Liver (tissue), 8 donors: ENCODE measurements at regions not wholly inside any gene's neighbourhood (a gene's known extent, or its start where the extent isn't known, plus 50 kb on each side); places are given as distances from the start of the nearest gene placed in this dataset.

Experiments used
- DNase-seq: peaks from one replicate; pipeline ENCODE4 v3.0.0-alpha.2; 2017; ENCODE audit warnings: low spot score
- H3K27ac ChIP-seq, 2 donors: one replicate each; pipeline ENCODE4 v1.7.0; 2013; ENCODE audit warnings: inconsistent platforms in 2 of 2, low read length in 2 of 2, control low read depth in 1 of 2, low read depth in 1 of 2, mild to moderate bottlenecking in 1 of 2
- H3K27me3 ChIP-seq, 4 donors: one replicate each; pipeline versions ENCODE4 v1.6.1 to v1.7.0; 2013; ENCODE audit warnings: low read length in 3 of 4, inconsistent platforms in 1 of 4, mild to moderate bottlenecking in 1 of 4, moderate library complexity in 1 of 4; ENCODE audit not compliant: control insufficient read depth in 4 of 4, insufficient read depth in 4 of 4
- H3K36me3 ChIP-seq, 4 donors: one replicate each; pipeline versions ENCODE4 v1.6.1 to v1.7.0; 2013; ENCODE audit warnings: low read length in 3 of 4, mild to moderate bottlenecking in 3 of 4, low read depth in 1 of 4, moderate library complexity in 1 of 4; ENCODE audit not compliant: control insufficient read depth in 4 of 4, insufficient read depth in 3 of 4
- H3K4me1 ChIP-seq, 4 donors: one replicate each; pipeline versions ENCODE4 v1.6.1 to v1.7.0; 2013; ENCODE audit warnings: low read length in 3 of 4, mild to moderate bottlenecking in 3 of 4, moderate library complexity in 1 of 4; ENCODE audit not compliant: control insufficient read depth in 4 of 4, insufficient read depth in 4 of 4
- H3K4me3 ChIP-seq, 3 donors: one replicate each; pipeline versions ENCODE4 v1.6.1 to v1.7.0; 2013; ENCODE audit warnings: low read length in 3 of 3, control low read depth in 1 of 3, low read depth in 1 of 3, mild to moderate bottlenecking in 1 of 3
- H3K9ac ChIP-seq, 2 donors: one replicate each; pipeline ENCODE4 v1.7.0; 2013; ENCODE audit warnings: low read length in 2 of 2, mild to moderate bottlenecking in 2 of 2, moderate library complexity in 2 of 2, control low read depth in 1 of 2, low read depth in 1 of 2
- H3K9me3 ChIP-seq, 4 donors: one replicate each; pipeline versions ENCODE4 v1.6.1 to v1.7.0; 2013; ENCODE audit warnings: low read length in 3 of 4; ENCODE audit not compliant: control insufficient read depth in 4 of 4
- CTCF ChIP-seq: fragments of 150-350 bp; IDR thresholded peaks from 2 replicates; pipeline ENCODE4 v1.5.1; 2017; ENCODE audit warnings: improper control_type of control experiment, low read depth, low read length; ENCODE audit not compliant: missing input control
- EGR1 ChIP-seq, 2 donors: IDR thresholded peaks; 2 replicates each; pipeline ENCODE4 v1.6.1; 2016 to 2018; ENCODE audit warnings: antibody characterized with exemption in 2 of 2, low read depth in 2 of 2
- FOXA1 ChIP-seq: IDR thresholded peaks from 2 replicates; pipeline ENCODE4 v1.6.1; 2016; ENCODE audit warnings: antibody characterized with exemption
- FOXA2 ChIP-seq: IDR thresholded peaks from 2 replicates; pipeline ENCODE4 v1.6.1; 2016; ENCODE audit warnings: antibody characterized with exemption
- GABPA ChIP-seq, 2 donors: IDR thresholded peaks in 1 of 2; conservative IDR thresholded peaks in 1 of 2; 2 replicates each; pipeline ENCODE4 v1.6.1; 2016; ENCODE audit warnings: antibody characterized with exemption in 2 of 2, mild to moderate bottlenecking in 1 of 2, moderate library complexity in 1 of 2
- HNF4A ChIP-seq, 2 donors: conservative IDR thresholded peaks; 2 replicates each; pipeline ENCODE4 v1.6.1; 2016; ENCODE audit warnings: antibody characterized with exemption in 2 of 2, mild to moderate bottlenecking in 2 of 2
- HNF4G ChIP-seq: IDR thresholded peaks from 2 replicates; pipeline ENCODE4 v1.6.1; 2016; ENCODE audit warnings: antibody characterized with exemption
- JUND ChIP-seq, 2 donors: IDR thresholded peaks; 2 replicates each; pipeline ENCODE4 v1.6.1; 2016; ENCODE audit warnings: antibody characterized with exemption in 2 of 2
- MAX ChIP-seq: IDR thresholded peaks from 2 replicates; pipeline ENCODE4 v1.6.1; 2016; ENCODE audit warnings: antibody characterized with exemption
- NR2F2 ChIP-seq: IDR thresholded peaks from 2 replicates; pipeline ENCODE4 v1.6.1; 2016; ENCODE audit warnings: antibody characterized with exemption
- RAD21 ChIP-seq, 2 donors: IDR thresholded peaks; 2 replicates each; pipeline ENCODE4 v1.6.1; 2016; ENCODE audit warnings: antibody characterized with exemption in 2 of 2, mild to moderate bottlenecking in 2 of 2
- RXRA ChIP-seq, 2 donors: IDR thresholded peaks; 2 replicates each; pipeline ENCODE4 v1.6.1; 2017 to 2018; ENCODE audit warnings: antibody characterized with exemption in 2 of 2, mild to moderate bottlenecking in 1 of 2
- SP1 ChIP-seq: IDR thresholded peaks from 2 replicates; pipeline ENCODE4 v1.6.1; 2018; ENCODE audit warnings: antibody characterized with exemption, mild to moderate bottlenecking
- TAF1 ChIP-seq: conservative IDR thresholded peaks from 2 replicates; pipeline ENCODE4 v1.6.1; 2016; ENCODE audit warnings: antibody characterized with exemption, mild to moderate bottlenecking
- YY1 ChIP-seq: IDR thresholded peaks from 2 replicates; pipeline ENCODE4 v1.6.1; 2016; ENCODE audit warnings: antibody characterized with exemption, mild to moderate bottlenecking
- ZBTB33 ChIP-seq: IDR thresholded peaks from 2 replicates; pipeline ENCODE4 v1.6.1; 2016; ENCODE audit warnings: antibody characterized with exemption
- WGBS: extraction: QIAGEN DNeasy Blood & Tissue Kit; methylation state at CpG from one replicate; pipeline ENCODE4 v1.1.7; 2013; 5-methylcytosine and 5-hydroxymethylcytosine counted together
- TF ChIP-seq, protein P1 (sequence below): IDR thresholded peaks from 2 replicates; pipeline ENCODE4 v1.6.1; 2016; ENCODE audit warnings: antibody characterized with exemption
- TF ChIP-seq, protein P2 (sequence below): IDR thresholded peaks from 2 replicates; pipeline ENCODE4 v1.6.1; 2016; ENCODE audit warnings: antibody characterized with exemption, mild to moderate bottlenecking
- donor health status: healthy.
- donor health status: healthy.
- donor health status: healthy.
- donor health status: healthy.
- donor health status: healthy.

DNA sequence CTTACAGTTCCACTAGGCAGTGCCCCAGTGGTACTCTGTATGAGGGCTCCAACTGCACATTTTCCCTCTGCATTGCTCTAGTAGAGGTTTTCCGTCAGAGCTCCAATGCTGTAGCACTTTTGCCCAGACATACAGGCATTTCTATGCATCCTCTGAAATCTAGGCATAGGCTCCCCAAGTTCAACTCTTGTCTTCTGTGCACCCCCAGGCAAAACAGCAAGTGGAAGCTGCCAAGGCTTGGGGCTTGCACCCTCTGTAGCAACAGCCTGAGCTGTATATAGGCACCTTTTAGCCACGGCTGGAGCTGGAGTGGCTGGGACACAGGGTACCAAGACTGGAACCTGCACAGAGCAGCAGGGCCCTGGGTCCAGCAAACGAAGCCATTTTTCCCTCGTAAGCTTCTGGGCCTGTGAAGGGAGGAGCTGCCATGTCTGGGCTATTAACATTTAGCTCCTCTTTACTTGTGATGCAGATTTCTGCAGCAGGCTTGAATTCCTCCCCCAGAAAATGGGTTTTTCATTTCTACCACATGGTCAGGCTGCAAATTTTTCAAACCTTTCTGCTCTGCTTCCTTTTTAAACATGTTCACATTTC, 596.2 kb upstream of the ADGRB3 start:
- H3K9me3 ChIP-seq, result peaks cover 0 to 4% (median 1%) of the 10 kb centered on the region in 4 donors
- no peak overlapping the region for H3K4me3 ChIP-seq
- 58% methylated on average over 4 of the region's 4 CpGs for WGBS
- H3K9ac ChIP-seq, result no peak overlapping the region
- TF ChIP-seq FOXA2 (no peak), TAF1 (no peak), RXRA (IDR thresholded peaks at IDR 0.05) (no peak), CTCF (no peak), NR2F2 (no peak), GABPA (IDR thresholded peaks at IDR 0.05 in 1 of 2, conservative IDR thresholded peaks at IDR 0.05 in 1 of 2) (no peak), MAX (no peak), HNF4G (no peak), HNF4A (conservative IDR thresholded peaks at IDR 0.05) (no peak), SP1 (no peak), ZBTB33 (no peak)
- TF ChIP-seq, protein P1, sequence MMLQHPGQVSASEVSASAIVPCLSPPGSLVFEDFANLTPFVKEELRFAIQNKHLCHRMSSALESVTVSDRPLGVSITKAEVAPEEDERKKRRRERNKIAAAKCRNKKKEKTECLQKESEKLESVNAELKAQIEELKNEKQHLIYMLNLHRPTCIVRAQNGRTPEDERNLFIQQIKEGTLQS, result no peak
- TF ChIP-seq, protein P2, sequence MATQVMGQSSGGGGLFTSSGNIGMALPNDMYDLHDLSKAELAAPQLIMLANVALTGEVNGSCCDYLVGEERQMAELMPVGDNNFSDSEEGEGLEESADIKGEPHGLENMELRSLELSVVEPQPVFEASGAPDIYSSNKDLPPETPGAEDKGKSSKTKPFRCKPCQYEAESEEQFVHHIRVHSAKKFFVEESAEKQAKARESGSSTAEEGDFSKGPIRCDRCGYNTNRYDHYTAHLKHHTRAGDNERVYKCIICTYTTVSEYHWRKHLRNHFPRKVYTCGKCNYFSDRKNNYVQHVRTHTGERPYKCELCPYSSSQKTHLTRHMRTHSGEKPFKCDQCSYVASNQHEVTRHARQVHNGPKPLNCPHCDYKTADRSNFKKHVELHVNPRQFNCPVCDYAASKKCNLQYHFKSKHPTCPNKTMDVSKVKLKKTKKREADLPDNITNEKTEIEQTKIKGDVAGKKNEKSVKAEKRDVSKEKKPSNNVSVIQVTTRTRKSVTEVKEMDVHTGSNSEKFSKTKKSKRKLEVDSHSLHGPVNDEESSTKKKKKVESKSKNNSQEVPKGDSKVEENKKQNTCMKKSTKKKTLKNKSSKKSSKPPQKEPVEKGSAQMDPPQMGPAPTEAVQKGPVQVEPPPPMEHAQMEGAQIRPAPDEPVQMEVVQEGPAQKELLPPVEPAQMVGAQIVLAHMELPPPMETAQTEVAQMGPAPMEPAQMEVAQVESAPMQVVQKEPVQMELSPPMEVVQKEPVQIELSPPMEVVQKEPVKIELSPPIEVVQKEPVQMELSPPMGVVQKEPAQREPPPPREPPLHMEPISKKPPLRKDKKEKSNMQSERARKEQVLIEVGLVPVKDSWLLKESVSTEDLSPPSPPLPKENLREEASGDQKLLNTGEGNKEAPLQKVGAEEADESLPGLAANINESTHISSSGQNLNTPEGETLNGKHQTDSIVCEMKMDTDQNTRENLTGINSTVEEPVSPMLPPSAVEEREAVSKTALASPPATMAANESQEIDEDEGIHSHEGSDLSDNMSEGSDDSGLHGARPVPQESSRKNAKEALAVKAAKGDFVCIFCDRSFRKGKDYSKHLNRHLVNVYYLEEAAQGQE, result no peak
- DNase-seq, result no peak
- no peaks in the 10 kb centered on the region for H3K27me3 ChIP-seq
- H3K36me3 ChIP-seq, result no peaks in the 10 kb centered on the region
- H3K4me1 ChIP-seq, result no peaks in the 10 kb centered on the region
- no peak overlapping the region for H3K27ac ChIP-seq

GRCh38 chr6:68032217-68032616, 602.9 kb upstream of the ADGRB3 start:
- Histone ChIP-seq H3K27me3 (no peaks in the 10 kb centered on the region), H3K27ac (no peak overlapping the region), H3K36me3 (no peaks in the 10 kb centered on the region), H3K9me3 (peaks cover 0 to 7% (median 1%) of the 10 kb centered on the region in 4 donors), H3K4me1 (no peaks in the 10 kb centered on the region), H3K9ac (no peak overlapping the region), H3K4me3 (no peak overlapping the region)
- no peak for DNase-seq
- 68% methylated on average over 4 of the region's 4 CpGs for WGBS
- TF ChIP-seq HNF4A (conservative IDR thresholded peaks at IDR 0.05) (no peak), FOXA1 (no peak), YY1 (no peak), ZBTB33 (no peak), CTCF (no peak), HNF4G (no peak), EGR1 (IDR thresholded peaks at IDR 0.05; ENCODE audit: low read depth in 2 of 2) (no peak), RAD21 (IDR thresholded peaks at IDR 0.05) (no peak), NR2F2 (no peak), JUND (IDR thresholded peaks at IDR 0.05) (no peak), SP1 (no peak), TAF1 (no peak), RXRA (IDR thresholded peaks at IDR 0.05) (no peak), MAX (no peak), FOXA2 (no peak), GABPA (IDR thresholded peaks at IDR 0.05 in 1 of 2, conservative IDR thresholded peaks at IDR 0.05 in 1 of 2) (no peak)
- TF ChIP-seq, protein P1, result no peak
